GM21447 (cell line): ENCODE measurements at regions not wholly inside any gene's neighbourhood (a gene's known extent, or its start where the extent isn't known, plus 50 kb on each side); places are given as distances from the start of the nearest gene placed in this dataset.

Experiments
- ATAC-seq: cut with Tn5 transposase; IDR thresholded peaks from one replicate; pipeline ENCODE4 v1.9.1; 2021; ENCODE audit not compliant: unreplicated experiment

GRCh38 chr6:14818422-14818884, 427.4 kb upstream of the JARID2 start:
- no peak for ATAC-seq

GRCh38 chr6:14819001-14819400, 426.9 kb upstream of the JARID2 start:
- ATAC-seq, result no peak

DNA sequence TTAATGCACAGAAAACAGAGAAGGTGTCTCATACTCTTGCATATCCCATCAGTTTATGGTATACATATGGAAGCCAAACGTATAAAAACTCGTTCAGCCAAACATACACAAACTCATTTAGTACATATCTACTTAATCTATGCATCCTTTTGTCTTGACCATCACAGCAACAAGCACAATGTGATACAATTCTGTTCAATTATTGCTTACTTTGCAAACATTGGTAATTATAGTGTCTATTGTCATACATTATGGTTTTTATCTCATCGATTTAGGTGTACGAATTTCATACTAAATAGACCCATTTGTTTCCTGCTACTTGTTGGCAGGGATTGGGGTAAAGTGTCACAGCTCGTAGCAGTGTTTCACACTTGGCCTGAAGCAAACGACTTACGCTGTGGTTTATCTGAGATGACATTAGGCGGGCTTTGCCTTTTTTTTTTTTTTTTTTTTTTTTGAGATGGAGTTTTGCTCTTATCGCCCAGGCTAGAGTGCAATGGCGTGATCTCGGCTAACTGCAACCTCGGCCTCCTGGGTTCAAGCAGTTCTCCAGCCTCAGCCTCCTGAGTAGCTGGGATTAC, 425.9 kb upstream of the JARID2 start:
- ATAC-seq, result no peak

DNA sequence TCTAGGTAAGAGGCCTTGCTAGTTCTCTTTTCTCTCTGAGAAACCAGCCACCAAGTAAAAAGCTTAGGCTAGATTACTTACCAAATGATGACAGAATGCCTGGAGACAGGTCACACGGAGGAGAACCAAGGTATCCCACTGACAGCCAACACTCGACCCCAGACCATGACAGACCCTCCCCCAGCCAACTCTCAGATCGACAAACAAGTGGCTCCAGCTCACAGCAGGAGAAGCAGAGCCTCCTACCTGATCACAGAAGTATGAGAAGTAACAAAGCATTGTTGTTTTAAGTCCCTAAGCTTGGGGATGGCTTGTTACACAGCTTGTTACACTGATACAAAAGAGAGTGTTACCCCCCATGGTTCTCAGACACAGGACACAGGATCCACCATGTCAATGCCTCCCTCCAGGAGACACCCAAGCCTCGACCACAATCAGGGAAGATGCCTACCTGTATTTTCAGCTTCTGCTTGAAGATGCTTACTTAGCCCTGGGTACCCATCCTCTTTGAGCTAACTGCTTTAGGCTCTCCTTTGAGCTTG, 423.8 kb upstream of the JARID2 start:
- no peak for ATAC-seq

DNA sequence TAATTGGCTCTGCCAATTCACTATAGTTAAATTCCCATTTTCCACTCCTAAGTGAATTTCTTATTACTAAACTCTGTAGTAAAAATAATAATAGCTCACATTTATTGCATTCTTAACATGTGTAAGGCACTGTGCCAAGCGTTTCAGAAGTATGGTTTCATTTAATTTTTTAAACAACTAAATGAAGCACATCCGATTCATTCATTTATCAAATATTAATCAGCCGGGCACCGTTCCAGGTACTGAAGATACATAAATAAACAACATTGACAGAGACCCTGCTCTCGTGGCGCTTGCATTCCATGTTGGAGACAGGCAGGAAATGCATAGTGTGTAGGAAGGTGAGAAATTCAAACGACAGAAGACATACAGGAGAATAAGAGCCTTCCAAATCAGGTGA, 423.2 kb upstream of the JARID2 start:
- ATAC-seq, result no peak

GRCh38 chr6:14824060-14824459, 421.8 kb upstream of the JARID2 start:
- ATAC-seq, result no peak

- no peak for ATAC-seq
Measured at GRCh38 chr6:14824484-14825275, 421.2 kb upstream of the JARID2 start.

DNA sequence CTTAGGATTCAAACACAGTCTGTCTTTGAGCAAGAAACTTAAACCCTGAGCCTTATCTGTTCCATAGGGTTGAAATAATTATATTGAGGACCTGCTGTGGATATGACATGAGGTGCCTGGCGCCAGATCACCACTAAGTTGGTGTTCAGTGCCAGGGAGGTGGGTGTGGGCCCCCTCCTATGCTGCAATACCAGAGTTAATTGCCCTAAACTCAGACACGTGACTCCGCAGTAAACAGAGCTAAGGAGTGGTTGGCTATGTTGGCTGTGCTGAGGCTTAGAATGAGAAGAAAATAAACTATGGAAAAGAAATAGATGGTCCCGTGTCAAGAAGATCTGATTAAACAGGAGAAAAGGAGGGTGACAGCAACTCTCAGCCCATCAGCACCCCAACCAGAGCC, 419.4 kb upstream of the JARID2 start:
- ATAC-seq, result no peak

DNA sequence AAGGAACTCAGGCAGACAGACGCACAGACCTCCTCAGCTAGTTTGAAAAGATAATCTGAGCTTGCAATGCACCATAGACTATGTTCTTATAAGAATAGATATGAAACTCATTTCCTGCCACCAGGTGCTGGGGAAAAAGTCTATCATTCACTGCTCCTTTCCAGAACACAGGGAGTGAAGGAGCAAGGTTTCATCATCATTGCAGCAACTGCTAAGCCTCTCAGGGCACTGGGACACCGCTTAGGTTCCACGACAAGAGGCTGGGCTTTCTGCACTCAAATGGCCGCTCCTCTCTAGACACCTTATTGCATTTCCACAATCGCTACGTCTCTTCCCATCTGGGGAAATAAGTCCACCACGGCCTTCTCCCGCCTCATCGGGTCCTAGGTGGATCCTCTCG, 418.5 kb upstream of the JARID2 start:
- no peak for ATAC-seq

GRCh38 chr6:14828201-14828611, 417.7 kb upstream of the JARID2 start:
- no peak for ATAC-seq

DNA sequence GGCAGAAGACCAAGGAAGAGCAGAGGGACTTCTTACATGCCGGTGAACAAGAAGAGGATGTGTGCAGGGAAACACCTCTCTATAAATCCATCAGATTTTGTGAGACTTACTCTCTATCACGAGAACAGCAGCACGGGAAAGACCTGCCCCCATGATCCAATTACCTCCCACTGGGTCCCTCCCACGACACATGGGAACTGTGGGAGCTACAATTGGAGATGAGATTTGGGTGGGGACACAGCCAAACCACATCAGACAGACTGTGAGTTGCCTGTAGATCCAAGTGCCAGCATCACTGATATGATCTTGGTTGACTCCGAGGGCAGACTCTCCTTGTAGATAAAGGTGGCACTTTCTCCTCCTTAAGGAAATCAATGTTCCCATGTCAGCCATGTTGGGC, 414.8 kb upstream of the JARID2 start:
- ATAC-seq, result no peak

- no peak for ATAC-seq
Measured at GRCh38 chr6:14831937-14832336, 413.9 kb upstream of the JARID2 start.

DNA sequence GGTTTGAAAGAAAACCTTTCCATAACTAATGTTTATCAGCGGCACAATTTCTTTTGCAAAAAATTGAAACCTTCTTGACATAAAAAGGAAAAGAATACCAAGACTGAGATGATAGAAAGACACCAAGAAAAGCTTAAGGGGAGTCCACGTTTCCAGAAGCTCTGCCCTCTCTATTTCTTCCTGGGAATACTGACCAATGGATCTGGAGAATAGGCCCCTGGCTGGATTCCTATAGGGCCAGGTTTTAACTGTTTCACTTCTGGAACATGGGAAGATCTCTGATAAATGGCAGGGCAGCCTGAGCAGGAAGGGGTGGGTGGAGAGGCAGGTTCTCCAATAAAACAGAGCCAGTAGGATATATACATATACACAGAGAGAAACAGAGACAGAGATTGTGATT, 413.4 kb upstream of the JARID2 start:
- ATAC-seq, result no peak

GRCh38 chr6:14834851-14835530, 410.9 kb upstream of the JARID2 start:
- ATAC-seq, result no peak

- no peak for ATAC-seq
Measured at GRCh38 chr6:14837435-14837834, 408.4 kb upstream of the JARID2 start.

DNA sequence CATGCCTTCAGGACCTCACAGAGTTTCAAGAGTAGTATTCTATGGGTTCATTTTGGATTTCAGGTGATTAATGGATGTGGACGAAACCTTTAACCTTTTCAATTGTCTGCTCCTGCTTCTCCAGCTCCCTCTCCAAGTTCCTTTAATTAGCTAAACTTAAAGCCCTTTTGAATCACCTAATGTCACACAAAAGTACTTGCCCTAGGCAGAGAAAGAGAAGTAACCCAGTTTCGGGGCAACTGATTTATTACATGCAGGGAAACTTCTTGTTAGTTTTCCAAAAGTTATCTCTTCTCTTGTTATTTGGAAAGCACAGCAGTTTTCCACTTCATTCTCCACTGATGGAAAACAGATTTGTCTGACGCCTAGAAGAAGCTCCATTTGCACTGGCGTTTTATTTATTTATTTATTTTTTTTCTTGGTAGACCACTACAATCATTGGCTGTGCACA, 407.7 kb upstream of the JARID2 start:
- no peak for ATAC-seq

DNA sequence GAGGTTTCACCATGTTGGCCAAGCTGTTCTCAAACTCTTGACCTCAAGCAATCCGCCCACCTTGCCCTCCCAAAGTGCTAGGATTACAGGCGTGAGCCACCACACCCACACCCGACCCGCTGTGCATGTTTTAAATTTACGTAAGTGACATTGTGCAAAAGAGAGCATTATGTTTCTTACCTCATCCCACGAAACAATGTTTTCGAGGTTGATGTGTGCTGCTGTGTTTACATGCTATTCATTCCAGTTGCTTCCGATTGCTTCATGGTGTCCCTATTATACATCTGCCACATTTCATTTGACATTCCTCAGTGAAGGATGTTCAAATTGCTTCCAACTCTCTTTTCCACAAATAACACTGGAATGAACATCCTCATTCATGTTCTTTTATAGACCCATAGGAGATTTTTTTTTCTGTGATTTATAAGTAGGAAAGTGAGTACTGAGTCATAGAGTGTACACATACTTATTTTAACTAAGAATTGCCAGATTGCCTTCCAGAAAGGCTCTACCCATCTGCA, 403.9 kb upstream of the JARID2 start:
- ATAC-seq, result no peak

- ATAC-seq, result no peak
Measured at GRCh38 chr6:14844411-14844810, 401.5 kb upstream of the JARID2 start.

- ATAC-seq, result no peak
Measured at GRCh38 chr6:14848019-14848418, 397.9 kb upstream of the JARID2 start.

- no peak for ATAC-seq
Measured at GRCh38 chr6:14849185-14849584, 396.7 kb upstream of the JARID2 start.

- no peak for ATAC-seq
Measured at GRCh38 chr6:14851281-14851680, 394.6 kb upstream of the JARID2 start.

GRCh38 chr6:14852375-14852774, 393.5 kb upstream of the JARID2 start:
- no peak for ATAC-seq
